ENCODE measurements at regions not wholly inside any gene's neighbourhood (a gene's known extent, or its start where the extent isn't known, plus 50 kb on each side); places are given as distances from the start of the nearest gene placed in this dataset.

GRCh38 chr13:90008707-90009149 is 1338.8 kb upstream of the MIR17HG start:
- TF ChIP-seq CTCF (IDR thresholded peaks at IDR 0.05; ENCODE audit: unreplicated experiment): no peak
- Mint-ChIP-seq H3K27me3 (ENCODE audit: unreplicated experiment) (peaks cover 2% of the 10 kb centered on the region), H3K36me3 (ENCODE audit: low read depth, unreplicated experiment) (no peaks in the 10 kb centered on the region), H3K27ac (ENCODE audit: unreplicated experiment) (no peak overlapping the region), H3K9me3 (ENCODE audit: unreplicated experiment) (no peaks in the 10 kb centered on the region), H3K4me3 (ENCODE audit: unreplicated experiment) (no peak overlapping the region), H3K4me1 (ENCODE audit: unreplicated experiment) (no peaks in the 10 kb centered on the region)
- DNase-seq (ENCODE audit: low spot score): no peak

- H3K4me3 Mint-ChIP-seq (ENCODE audit: unreplicated experiment): no peak overlapping the region
- H3K27me3 Mint-ChIP-seq (ENCODE audit: unreplicated experiment): no peaks in the 10 kb centered on the region
These were observed 1333.4 kb upstream of the MIR17HG start for GRCh38 chr13:90014038-90014437.

GRCh38 chr13:90015565-90016507 is 1331.7 kb upstream of the MIR17HG start:
- Mint-ChIP-seq H3K27me3 (ENCODE audit: unreplicated experiment) (no peaks in the 10 kb centered on the region), H3K36me3 (ENCODE audit: low read depth, unreplicated experiment) (no peaks in the 10 kb centered on the region), H3K4me1 (ENCODE audit: unreplicated experiment) (no peaks in the 10 kb centered on the region), H3K9me3 (ENCODE audit: unreplicated experiment) (no peaks in the 10 kb centered on the region), H3K27ac (ENCODE audit: unreplicated experiment) (no peak overlapping the region), H3K4me3 (ENCODE audit: unreplicated experiment) (no peak overlapping the region)
- DNase-seq (ENCODE audit: low spot score): no peak
- TF ChIP-seq CTCF (IDR thresholded peaks at IDR 0.05; ENCODE audit: unreplicated experiment): no peak

More at GRCh38 chr13:90014038-90014437, 1333.4 kb upstream of the MIR17HG start:
- Mint-ChIP-seq H3K9me3 (ENCODE audit: unreplicated experiment) (no peaks in the 10 kb centered on the region), H3K36me3 (ENCODE audit: low read depth, unreplicated experiment) (no peaks in the 10 kb centered on the region), H3K27ac (ENCODE audit: unreplicated experiment) (no peak overlapping the region), H3K4me1 (ENCODE audit: unreplicated experiment) (no peaks in the 10 kb centered on the region)
- TF ChIP-seq CTCF (IDR thresholded peaks at IDR 0.05; ENCODE audit: unreplicated experiment): no peak
- DNase-seq (ENCODE audit: low spot score): no peak

- no peak for TF ChIP-seq CTCF (IDR thresholded peaks at IDR 0.05; ENCODE audit: unreplicated experiment)
- Mint-ChIP-seq H3K9me3 (ENCODE audit: unreplicated experiment) (no peaks in the 10 kb centered on the region), H3K4me1 (ENCODE audit: unreplicated experiment) (no peaks in the 10 kb centered on the region), H3K27ac (ENCODE audit: unreplicated experiment) (no peak overlapping the region), H3K36me3 (ENCODE audit: low read depth, unreplicated experiment) (no peaks in the 10 kb centered on the region), H3K27me3 (ENCODE audit: unreplicated experiment) (no peaks in the 10 kb centered on the region), H3K4me3 (ENCODE audit: unreplicated experiment) (no peak overlapping the region)
- DNase-seq (ENCODE audit: low spot score): no peak
These were observed 1330.8 kb upstream of the MIR17HG start for GRCh38 chr13:90016688-90017087.

GRCh38 chr13:90020536-90021070 is 1326.9 kb upstream of the MIR17HG start:
- H3K4me1 Mint-ChIP-seq (ENCODE audit: unreplicated experiment): no peaks in the 10 kb centered on the region
- no peak overlapping the region for H3K4me3 Mint-ChIP-seq (ENCODE audit: unreplicated experiment)
- no peak for TF ChIP-seq CTCF (IDR thresholded peaks at IDR 0.05; ENCODE audit: unreplicated experiment)
- no peak overlapping the region for H3K27ac Mint-ChIP-seq (ENCODE audit: unreplicated experiment)
- no peaks in the 10 kb centered on the region for H3K9me3 Mint-ChIP-seq (ENCODE audit: unreplicated experiment)
- no peak for DNase-seq (ENCODE audit: low spot score)
- H3K36me3 Mint-ChIP-seq (ENCODE audit: low read depth, unreplicated experiment): no peaks in the 10 kb centered on the region
- no peaks in the 10 kb centered on the region for H3K27me3 Mint-ChIP-seq (ENCODE audit: unreplicated experiment)
